Gastrocnemius medialis (tissue), 4 donors: ENCODE measurements at regions not wholly inside any gene's neighbourhood (a gene's known extent, or its start where the extent isn't known, plus 50 kb on each side); places are given as distances from the start of the nearest gene placed in this dataset.

Experiments used
- ATAC-seq, 2 donors: fragments of 150-250 bp; one replicate each; pipeline ENCODE4 v1.9.1; 2016
- DNase-seq, 2 donors: peaks; one replicate each; pipeline ENCODE4 v3.0.0-alpha.2; 2019
- H3K27ac ChIP-seq, 4 donors: fragments of 200-600 bp; sonication (generic); 1 replicate in 1 of 4; 2 replicates in 3 of 4; pipeline ENCODE4 v1.5.1; 2016 to 2018; ENCODE audit warnings: mild to moderate bottlenecking in 2 of 4, moderate library complexity in 1 of 4
- H3K27me3 ChIP-seq, 3 donors: fragments of 200-600 bp; sonication (generic) in 2 of 3; 1 replicate in 1 of 3; 2 replicates in 2 of 3; pipeline versions ENCODE4 v1.5.1 to v1.6.0; 2016 to 2019; ENCODE audit warnings: mild to moderate bottlenecking in 1 of 3, moderate library complexity in 1 of 3
- H3K36me3 ChIP-seq, 2 donors: fragments of 200-600 bp; sonication (generic) in 1 of 2; one replicate each; pipeline ENCODE4 v1.5.1; 2017 to 2018
- H3K4me1 ChIP-seq, 2 donors: fragments of 200-600 bp; sonication (generic) in 1 of 2; one replicate each; pipeline ENCODE4 v1.5.1; 2016 to 2017; ENCODE audit warnings: mild to moderate bottlenecking in 2 of 2
- H3K4me3 ChIP-seq, 4 donors: fragments of 200-600 bp; sonication (generic) in 3 of 4; 1 replicate in 1 of 4; 2 replicates in 3 of 4; pipeline ENCODE4 v1.5.1; 2016 to 2019; ENCODE audit warnings: mild to moderate bottlenecking in 2 of 4
- H3K9me3 ChIP-seq, 3 donors: fragments of 200-600 bp; sonication (generic) in 2 of 3; 1 replicate in 1 of 3; 2 replicates in 2 of 3; pipeline ENCODE4 v1.5.1; 2016 to 2019
- POLR2A ChIP-seq, 2 donors: fragments of 450-650 bp; IDR thresholded peaks; one replicate each; pipeline ENCODE4 v1.6.1; 2017; ENCODE audit warnings: antibody characterized with exemption in 2 of 2, mild to moderate bottlenecking in 2 of 2, moderate library complexity in 2 of 2
- in situ Hi-C, 4 donors: fragments of 200-750 bp; cut with MboI; loops; one replicate each; pipeline versions ENCODE4 v1.15.0 to v1.8.0; 2017; ENCODE audit warnings: low sequenced_read_pairs in 4 of 4
- intact Hi-C: fragments of 100-400 bp; cut with DNase I; formaldehyde crosslinking; loops from one replicate; pipeline ENCODE4 v1.15.1; 2023; ENCODE audit warnings: low total_unique reads
- TF ChIP-seq, protein P1 (sequence below), 5 experiments: fragments of 450-650 bp in 3 of 5; fragments of 200-600 bp in 2 of 5; sonication (generic) in 2 of 5; IDR thresholded peaks in 4 of 5; conservative IDR thresholded peaks in 1 of 5; 1 replicate in 4 of 5; 2 replicates in 1 of 5; pipeline ENCODE4 v1.5.1; 2016 to 2019; ENCODE audit warnings: antibody characterized with exemption in 5 of 5, mild to moderate bottlenecking in 3 of 5, moderate library complexity in 3 of 5

DNA sequence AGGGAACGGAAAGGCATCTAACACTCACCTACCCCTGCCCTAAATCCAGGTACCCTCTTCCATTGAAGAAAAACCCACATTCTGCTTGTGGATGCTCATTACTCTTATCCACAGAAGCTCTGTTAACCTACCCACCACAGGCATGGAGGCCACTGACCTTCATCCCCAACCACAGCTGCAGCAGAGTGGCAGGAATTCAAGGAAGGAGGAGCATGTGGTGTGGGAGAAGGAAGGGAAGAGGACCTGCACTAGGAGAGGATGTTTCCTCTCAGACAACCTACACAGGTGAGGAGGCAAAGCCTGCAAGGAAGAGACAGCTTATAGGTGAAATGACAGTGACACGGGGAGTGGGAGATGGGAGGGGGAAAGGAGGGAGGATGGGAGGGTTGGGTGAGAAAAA, 192.5 kb upstream of the TSC22D2 start:
- ATAC-seq, result no peak
- Histone ChIP-seq H3K36me3 (no peaks in the 10 kb centered on the region), H3K9me3 (no peaks in the 10 kb centered on the region), H3K4me3 (no peak overlapping the region), H3K27me3 (no peaks in the 10 kb centered on the region), H3K4me1 (peaks cover 13 to 14% of the 10 kb centered on the region in 2 donors), H3K27ac (peak overlapping the region in 3 of 4 donors; percentile 70 to 77 (median 76))
- DNase-seq, result no peak
- in situ Hi-C loops (loop anchor here in 1 of 4 donors (10.0 kb wide), 1 partner anchor 251 kb away; no protein-coding TSS in a partner anchor), intact Hi-C loops (no loop called here)
- TF ChIP-seq, protein P1, sequence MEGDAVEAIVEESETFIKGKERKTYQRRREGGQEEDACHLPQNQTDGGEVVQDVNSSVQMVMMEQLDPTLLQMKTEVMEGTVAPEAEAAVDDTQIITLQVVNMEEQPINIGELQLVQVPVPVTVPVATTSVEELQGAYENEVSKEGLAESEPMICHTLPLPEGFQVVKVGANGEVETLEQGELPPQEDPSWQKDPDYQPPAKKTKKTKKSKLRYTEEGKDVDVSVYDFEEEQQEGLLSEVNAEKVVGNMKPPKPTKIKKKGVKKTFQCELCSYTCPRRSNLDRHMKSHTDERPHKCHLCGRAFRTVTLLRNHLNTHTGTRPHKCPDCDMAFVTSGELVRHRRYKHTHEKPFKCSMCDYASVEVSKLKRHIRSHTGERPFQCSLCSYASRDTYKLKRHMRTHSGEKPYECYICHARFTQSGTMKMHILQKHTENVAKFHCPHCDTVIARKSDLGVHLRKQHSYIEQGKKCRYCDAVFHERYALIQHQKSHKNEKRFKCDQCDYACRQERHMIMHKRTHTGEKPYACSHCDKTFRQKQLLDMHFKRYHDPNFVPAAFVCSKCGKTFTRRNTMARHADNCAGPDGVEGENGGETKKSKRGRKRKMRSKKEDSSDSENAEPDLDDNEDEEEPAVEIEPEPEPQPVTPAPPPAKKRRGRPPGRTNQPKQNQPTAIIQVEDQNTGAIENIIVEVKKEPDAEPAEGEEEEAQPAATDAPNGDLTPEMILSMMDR (IDR thresholded peaks at IDR 0.05 in 4 of 5, conservative IDR thresholded peaks at IDR 0.05 in 1 of 5), result no peak
- TF ChIP-seq POLR2A (IDR thresholded peaks at IDR 0.05), result no peak

DNA sequence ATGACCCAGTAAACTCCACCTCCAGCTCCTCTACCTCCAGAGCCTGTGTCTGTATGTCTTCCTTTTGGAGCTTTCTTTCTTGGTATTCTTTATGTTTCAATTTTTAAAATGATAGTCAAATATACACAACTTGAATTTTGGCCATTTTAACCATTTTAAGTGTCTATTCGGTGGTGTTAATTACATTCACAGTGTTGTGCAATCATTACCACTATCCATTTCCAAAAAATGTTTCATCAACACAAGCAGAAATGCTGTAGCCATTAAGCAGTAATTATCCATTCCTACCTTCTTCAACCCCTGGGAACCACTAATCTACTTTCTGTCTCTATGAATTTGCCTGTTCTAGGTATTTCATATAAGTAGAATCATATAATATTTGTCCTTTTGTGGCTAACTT, 194.5 kb upstream of the TSC22D2 start:
- Histone ChIP-seq H3K4me1 (peaks cover 13 to 14% of the 10 kb centered on the region in 2 donors), H3K36me3 (no peaks in the 10 kb centered on the region), H3K27ac (no peak overlapping the region), H3K4me3 (no peak overlapping the region), H3K9me3 (no peaks in the 10 kb centered on the region), H3K27me3 (no peaks in the 10 kb centered on the region)
- intact Hi-C loops, result no loop called here
- DNase-seq (no peak), ATAC-seq (no peak)
- in situ Hi-C loops, result loop anchor here in 1 of 4 donors (10.0 kb wide), 1 partner anchor 249 kb away; no protein-coding TSS in a partner anchor
- TF ChIP-seq, protein P1 (IDR thresholded peaks at IDR 0.05 in 4 of 5, conservative IDR thresholded peaks at IDR 0.05 in 1 of 5), result no peak
- no peak for TF ChIP-seq POLR2A (IDR thresholded peaks at IDR 0.05)

DNA sequence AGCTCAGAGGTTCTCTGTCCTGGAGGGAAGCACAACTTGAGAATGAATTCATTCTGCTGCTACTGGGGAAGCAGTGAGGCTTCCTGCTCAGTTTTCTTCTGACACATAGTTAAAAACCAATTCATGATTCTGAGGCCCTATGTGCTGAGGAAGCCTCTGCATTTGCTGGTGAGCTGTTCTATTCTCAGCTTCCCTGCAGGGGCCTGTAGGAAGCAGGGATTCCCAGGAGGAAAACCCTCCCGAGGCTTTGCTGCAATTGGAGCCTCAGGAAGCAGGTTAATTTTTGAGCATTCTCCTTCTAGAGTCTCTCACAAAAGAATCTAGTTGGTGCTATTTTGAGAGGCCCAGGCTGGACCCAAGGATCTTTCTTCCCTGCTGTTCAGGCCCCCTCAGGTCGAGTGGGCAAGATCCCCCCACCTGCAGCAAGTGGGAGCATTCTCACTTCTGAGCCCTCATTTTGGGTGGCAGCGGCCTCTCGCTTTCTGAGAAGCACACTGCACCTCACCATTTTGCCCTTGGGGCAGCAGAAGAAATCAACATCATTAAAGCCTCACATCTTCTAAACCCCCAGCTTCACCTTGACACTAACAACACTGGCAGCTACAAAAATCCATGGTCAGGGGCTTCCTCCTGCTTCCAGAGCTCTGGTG, 197.5 kb upstream of the TSC22D2 start:
- peaks cover under 1 to 3% of the 10 kb centered on the region in 2 donors for H3K4me1 ChIP-seq
- intact Hi-C loops (no loop called here), in situ Hi-C loops (loop anchor here in 1 of 4 donors (10.0 kb wide), 1 partner anchor 246 kb away; no protein-coding TSS in a partner anchor)
- TF ChIP-seq, protein P1 (IDR thresholded peaks at IDR 0.05 in 4 of 5, conservative IDR thresholded peaks at IDR 0.05 in 1 of 5), result no peak
- TF ChIP-seq POLR2A (IDR thresholded peaks at IDR 0.05), result no peak
- no peak overlapping the region for H3K4me3 ChIP-seq
- no peak overlapping the region for H3K27ac ChIP-seq
- H3K9me3 ChIP-seq, result no peaks in the 10 kb centered on the region
- DNase-seq (no peak), ATAC-seq (no peak)
- H3K27me3 ChIP-seq, result no peaks in the 10 kb centered on the region
- no peaks in the 10 kb centered on the region for H3K36me3 ChIP-seq

DNA sequence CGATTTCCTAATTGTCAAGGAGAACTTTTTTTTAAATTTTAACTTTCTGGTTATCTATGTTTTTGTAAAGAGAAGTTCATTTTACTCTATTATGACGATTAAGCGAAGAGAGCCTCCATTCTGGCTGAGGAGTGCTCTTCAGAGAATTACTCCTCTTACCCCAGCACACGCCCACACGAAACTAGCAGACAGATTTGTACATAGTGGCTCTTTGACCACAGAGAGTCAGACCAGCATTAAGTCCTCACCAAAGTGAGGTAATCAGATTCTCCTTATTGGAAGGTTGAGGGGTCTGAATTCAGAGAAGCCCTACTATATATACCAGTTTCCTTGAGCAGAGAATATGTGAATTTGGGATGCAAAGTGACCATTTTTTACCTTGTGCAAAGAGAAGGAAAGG, 204.8 kb upstream of the TSC22D2 start:
- no peak overlapping the region for H3K4me3 ChIP-seq
- no peak overlapping the region for H3K27ac ChIP-seq
- TF ChIP-seq POLR2A (IDR thresholded peaks at IDR 0.05), result no peak
- TF ChIP-seq, protein P1 (IDR thresholded peaks at IDR 0.05 in 4 of 5, conservative IDR thresholded peaks at IDR 0.05 in 1 of 5), result no peak
- DNase-seq (no peak), ATAC-seq (no peak)
- H3K9me3 ChIP-seq, result no peaks in the 10 kb centered on the region
- H3K27me3 ChIP-seq, result no peaks in the 10 kb centered on the region
- in situ Hi-C loops (no loop called here), intact Hi-C loops (no loop called here)
- no peaks in the 10 kb centered on the region for H3K4me1 ChIP-seq
- no peaks in the 10 kb centered on the region for H3K36me3 ChIP-seq
